Pulmonary artery endothelial cell (primary cell): ENCODE measurements at regions not wholly inside any gene's neighbourhood (a gene's known extent, or its start where the extent isn't known, plus 50 kb on each side); places are given as distances from the start of the nearest gene placed in this dataset.
"Not testable (repeated sequence)": the region's sequence is repeated elsewhere in the genome, so short reads cannot be mapped to it uniquely, and the experiment has no call there.

Source experiments
- DNase-seq: peaks from one replicate; pipeline ENCODE4 v3.0.0-alpha.2; 2011; ENCODE audit warnings: low read depth, low spot score

- no peak for DNase-seq
These were observed 256.2 kb downstream of the TSN start for GRCh38 chr2:122011493-122012270.

GRCh38 chr2:122018736-122019135 lies 263.3 kb downstream of the TSN start:
- DNase-seq = no peak

GRCh38 chr2:122019724-122020123 lies 264.3 kb downstream of the TSN start:
- DNase-seq = no peak

- no peak for DNase-seq
These were observed 264.9 kb downstream of the TSN start for GRCh38 chr2:122020377-122020776.

- DNase-seq = no peak
These were observed 266.5 kb downstream of the TSN start for GRCh38 chr2:122021941-122022340.

GRCh38 chr2:122022531-122022930 lies 267.1 kb downstream of the TSN start:
- no peak for DNase-seq

- no peak for DNase-seq
These were observed 267.8 kb downstream of the TSN start for GRCh38 chr2:122023059-122023864.

GRCh38 chr2:122027510-122028217 lies 272.2 kb downstream of the TSN start:
- no peak for DNase-seq

GRCh38 chr2:122028371-122029100 lies 273.1 kb downstream of the TSN start:
- DNase-seq = no peak

- DNase-seq = no peak
These were observed 274.0 kb downstream of the TSN start for GRCh38 chr2:122029456-122029855.

GRCh38 chr2:122029945-122030344 lies 274.5 kb downstream of the TSN start:
- DNase-seq = no peak

GRCh38 chr2:122031544-122032263 lies 276.3 kb downstream of the TSN start:
- DNase-seq = no peak

- no peak for DNase-seq
These were observed 276.8 kb downstream of the TSN start for GRCh38 chr2:122032264-122032645.

- DNase-seq = no peak
These were observed 278.3 kb downstream of the TSN start for GRCh38 chr2:122033778-122034177.

- no peak for DNase-seq
These were observed 278.9 kb downstream of the TSN start for GRCh38 chr2:122034344-122034743.

- no peak for DNase-seq
These were observed 279.3 kb downstream of the TSN start for GRCh38 chr2:122034777-122035176.

GRCh38 chr2:122038816-122039215 lies 283.4 kb downstream of the TSN start:
- not testable (repeated sequence) for DNase-seq

GRCh38 chr2:122041455-122041854 lies 286.0 kb downstream of the TSN start:
- no peak for DNase-seq

- DNase-seq = not testable (repeated sequence)
These were observed 296.2 kb downstream of the TSN start for GRCh38 chr2:122051659-122052058.

- no peak for DNase-seq
These were observed 300.1 kb downstream of the TSN start for GRCh38 chr2:122055521-122055931.

- DNase-seq = no peak
These were observed 301.4 kb downstream of the TSN start for GRCh38 chr2:122056853-122057252.
